ENCODE measurements at regions not wholly inside any gene's neighbourhood (a gene's known extent, or its start where the extent isn't known, plus 50 kb on each side); places are given as distances from the start of the nearest gene placed in this dataset.
"Not testable (repeated sequence)": the region's sequence is repeated elsewhere in the genome, so short reads cannot be mapped to it uniquely, and the experiment has no call there.

- DNase-seq, result no peak
Observed at GRCh38 chr10:53064614-53065013, 292.0 kb upstream of the MBL2 start.

GRCh38 chr10:53063805-53064204, 291.2 kb upstream of the MBL2 start:
- no peak for DNase-seq

- DNase-seq, result no peak
Observed at GRCh38 chr10:53052521-53053164, 280.1 kb upstream of the MBL2 start.

DNA sequence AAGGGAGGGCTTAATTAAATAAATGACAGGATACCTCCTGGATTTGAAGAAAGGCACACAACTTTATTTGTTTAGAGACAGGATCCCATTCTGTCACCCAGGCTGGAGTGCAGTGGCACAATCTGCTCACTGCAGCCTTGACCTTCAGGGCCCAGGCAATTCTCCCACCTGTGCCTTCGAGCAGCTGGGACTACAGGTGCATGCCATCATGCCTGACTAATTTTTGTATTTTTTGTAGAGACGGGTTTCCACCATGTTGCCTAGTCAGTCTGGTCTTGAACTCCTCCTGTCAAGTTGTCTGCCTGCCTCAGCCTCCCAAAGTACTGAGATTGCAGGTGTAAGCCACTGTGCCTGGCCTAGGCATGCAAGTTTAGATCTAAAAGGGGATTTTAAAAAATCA, 272.7 kb upstream of the MBL2 start:
- DNase-seq, result no peak

GRCh38 chr10:53035823-53036222, 263.2 kb upstream of the MBL2 start:
- not testable (repeated sequence) for DNase-seq

- no peak for DNase-seq
Observed at GRCh38 chr10:53033396-53033795, 260.8 kb upstream of the MBL2 start.

DNA sequence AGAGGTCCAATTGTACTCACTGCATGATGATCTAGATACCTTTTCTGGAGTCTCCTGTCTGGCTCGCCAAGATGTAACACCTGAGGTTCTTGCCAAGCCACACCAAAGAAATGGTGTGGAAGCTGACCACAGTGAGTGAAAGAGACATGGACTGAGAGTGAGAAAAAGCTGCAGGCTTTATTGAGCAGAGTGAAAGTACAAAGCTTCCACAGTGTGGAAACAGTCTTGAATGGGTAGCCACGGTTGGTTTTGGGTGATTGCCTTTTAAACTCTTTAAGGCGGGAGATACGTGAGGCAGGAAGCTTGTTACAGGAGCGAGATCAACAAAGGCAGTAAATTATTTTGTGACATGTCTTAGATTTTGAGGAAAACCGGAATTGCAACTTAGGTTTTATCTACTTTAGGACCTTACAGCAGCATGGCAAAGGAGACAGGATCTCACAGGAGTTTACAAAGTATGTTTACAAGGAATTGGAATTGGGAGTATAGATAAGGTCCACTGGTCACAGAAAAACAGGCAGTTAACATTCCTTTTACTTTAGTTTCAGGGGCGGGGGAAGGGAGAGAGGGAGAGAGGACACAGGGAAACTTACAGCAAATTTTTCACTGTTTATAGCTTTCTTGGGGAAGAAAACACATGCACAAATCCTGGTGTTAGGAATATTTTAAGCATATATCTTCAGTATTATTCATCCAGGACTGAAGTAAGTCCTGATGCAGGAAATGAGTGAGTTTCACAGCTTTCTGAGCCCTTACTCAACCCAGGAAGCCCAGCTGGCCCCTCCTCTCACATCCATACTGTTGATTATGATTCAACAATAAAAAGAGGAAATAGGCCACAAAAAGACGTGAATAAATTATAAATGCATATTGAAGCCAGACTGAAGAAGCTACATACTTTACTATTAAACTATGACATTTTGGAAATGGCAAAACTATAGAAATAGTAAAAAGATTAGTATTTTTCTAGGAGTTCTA, 257.6 kb upstream of the MBL2 start:
- DNase-seq, result not testable (repeated sequence)

DNA sequence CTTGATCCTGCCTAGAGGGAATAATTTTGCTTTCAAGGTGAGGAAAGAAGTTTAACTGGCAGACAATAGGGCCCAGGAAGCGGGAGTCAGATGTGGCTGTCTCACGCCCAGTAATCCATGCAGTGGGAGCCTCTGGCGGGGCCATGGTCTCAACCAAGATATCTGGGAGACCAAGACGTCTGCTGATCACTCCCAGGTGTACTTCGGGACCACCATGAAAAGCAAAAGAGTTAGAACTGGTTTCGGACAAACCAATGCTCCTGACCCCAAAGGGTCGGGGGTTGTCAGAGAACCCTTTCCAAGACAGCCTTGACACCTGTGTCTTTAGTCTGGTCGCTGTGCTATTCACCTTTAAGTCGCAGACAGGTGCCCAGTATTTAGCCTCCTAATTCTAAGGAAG, 256.9 kb upstream of the MBL2 start:
- DNase-seq, result no peak

- not testable (repeated sequence) for DNase-seq
Observed at GRCh38 chr10:53025765-53026164, 253.2 kb upstream of the MBL2 start.

- DNase-seq, result peak; percentile 24
Observed at GRCh38 chr10:53025172-53025711, 252.7 kb upstream of the MBL2 start.

GRCh38 chr10:53023411-53023810, 250.8 kb upstream of the MBL2 start:
- no peak for DNase-seq

GRCh38 chr10:53022611-53023088, 250.1 kb upstream of the MBL2 start:
- no peak for DNase-seq

DNA sequence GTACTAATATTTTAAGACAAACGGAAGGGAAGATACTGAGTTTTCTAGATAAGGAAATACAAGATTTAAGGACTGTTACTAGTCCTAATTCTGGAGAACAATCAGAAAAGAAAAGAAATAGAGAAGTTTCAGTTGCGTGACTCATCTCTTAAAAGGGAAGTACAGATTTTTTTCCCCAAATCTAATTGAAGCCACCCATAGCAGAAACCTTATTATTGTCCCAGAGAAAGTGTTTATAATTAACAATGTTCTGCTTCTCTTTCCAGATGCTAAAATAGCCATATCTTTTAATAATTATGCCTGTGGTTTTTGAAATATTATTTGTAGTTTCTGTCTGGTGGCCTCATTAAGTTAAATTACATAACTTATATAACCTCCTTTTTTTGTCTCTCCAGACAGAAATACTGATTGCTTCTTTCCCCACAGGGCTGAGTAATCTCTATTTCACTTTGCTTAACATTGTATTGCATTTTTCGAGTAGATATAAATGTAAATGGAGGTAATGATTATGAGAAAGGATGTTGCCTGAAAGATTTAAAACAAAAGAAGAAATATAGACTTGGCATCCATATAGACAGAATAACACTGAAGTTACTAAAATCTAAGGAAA, 240.7 kb upstream of the MBL2 start:
- DNase-seq, result no peak

- no peak for DNase-seq
Observed at GRCh38 chr10:53009961-53010907, 237.7 kb upstream of the MBL2 start.

GRCh38 chr10:53007527-53007842, 234.9 kb upstream of the MBL2 start:
- DNase-seq, result no peak

- DNase-seq, result no peak
Observed at GRCh38 chr10:53006663-53007526, 234.3 kb upstream of the MBL2 start.

- DNase-seq, result no peak
Observed at GRCh38 chr10:53005612-53006345, 233.2 kb upstream of the MBL2 start.

DNA sequence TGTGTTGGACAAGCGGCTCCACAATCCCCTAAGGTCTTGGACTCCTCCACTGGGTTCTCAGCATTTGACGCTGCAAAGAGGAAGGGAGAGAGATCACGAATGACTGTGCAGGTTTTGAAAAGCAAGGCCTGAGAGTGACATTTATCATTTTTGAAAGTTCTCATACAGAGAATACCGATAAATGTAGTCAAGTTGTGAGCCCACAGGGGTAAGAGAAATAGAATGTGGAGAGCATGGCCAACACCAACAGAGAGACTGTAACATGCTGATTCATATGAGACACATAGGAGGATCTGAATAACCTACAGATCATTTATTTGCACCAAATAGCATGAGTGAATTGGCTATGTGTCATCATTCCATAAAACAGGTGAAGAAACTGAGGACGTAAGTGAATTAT, 230.5 kb upstream of the MBL2 start:
- DNase-seq, result no peak

- DNase-seq, result no peak
Observed at GRCh38 chr10:52999681-53000080, 227.1 kb upstream of the MBL2 start.

- DNase-seq, result no peak
Observed at GRCh38 chr10:52999258-52999657, 226.7 kb upstream of the MBL2 start.

GRCh38 chr10:52997007-52997406, 224.4 kb upstream of the MBL2 start:
- no peak for DNase-seq

All from femur (tissue), 1 donor.